Jurkat, Clone E6-1 (cell line): ENCODE measurements at regions not wholly inside any gene's neighbourhood (a gene's known extent, or its start where the extent isn't known, plus 50 kb on each side); places are given as distances from the start of the nearest gene placed in this dataset.
"Not testable (repeated sequence)": the region's sequence is repeated elsewhere in the genome, so short reads cannot be mapped to it uniquely, and the experiment has no call there.

Experiments used
- DNase-seq: peaks from one replicate; pipeline ENCODE4 v3.0.0-alpha.2; 2011; ENCODE audit warnings: low read depth, low spot score
- H3K4me3 ChIP-seq: 2 replicates; pipeline ENCODE4 v1.5.1; 2011; ENCODE audit warnings: mild to moderate bottlenecking, low read length, control low read depth, moderate library complexity

DNA sequence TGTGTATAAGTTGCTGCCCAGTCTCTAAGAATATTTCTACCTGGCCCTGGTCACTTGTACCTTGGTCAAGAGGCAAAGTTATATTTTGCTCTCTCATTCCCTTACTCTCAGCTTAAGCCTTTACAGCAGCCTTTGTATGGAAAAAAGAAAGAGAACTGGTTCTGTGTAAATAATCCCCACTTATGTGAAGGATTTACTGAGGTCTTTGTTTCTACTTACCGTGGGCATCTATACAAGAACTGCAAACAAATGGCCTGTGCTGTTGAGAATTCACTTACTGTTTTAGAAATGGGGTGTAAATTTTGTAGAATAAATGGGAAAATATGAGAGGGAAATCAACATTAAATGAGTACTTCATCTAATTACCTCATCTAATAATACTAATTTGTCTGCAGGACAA lies 267.4 kb downstream of the PCDH20 start:
- DNase-seq, result no peak
- no peak overlapping the region for H3K4me3 ChIP-seq

DNA sequence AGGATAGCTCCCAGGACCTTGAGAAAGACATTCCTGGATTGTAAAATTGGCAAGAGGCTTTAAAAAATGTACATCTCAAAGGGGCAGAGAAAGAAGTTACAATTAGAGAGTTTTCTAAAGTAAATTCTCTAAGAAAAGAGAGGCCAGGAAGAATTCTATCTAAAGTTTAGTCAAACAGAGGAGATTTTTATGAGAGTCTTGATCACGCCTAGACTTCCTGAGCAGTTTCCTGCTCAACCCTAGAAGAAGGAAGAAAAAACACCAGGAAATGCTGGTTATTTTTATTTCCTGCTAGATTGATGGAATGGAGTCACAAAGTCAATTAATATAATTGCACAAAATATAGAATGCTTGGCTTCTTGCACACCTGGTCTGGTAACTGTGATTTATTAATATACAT lies 269.1 kb downstream of the PCDH20 start:
- no peak overlapping the region for H3K4me3 ChIP-seq
- DNase-seq, result no peak

DNA sequence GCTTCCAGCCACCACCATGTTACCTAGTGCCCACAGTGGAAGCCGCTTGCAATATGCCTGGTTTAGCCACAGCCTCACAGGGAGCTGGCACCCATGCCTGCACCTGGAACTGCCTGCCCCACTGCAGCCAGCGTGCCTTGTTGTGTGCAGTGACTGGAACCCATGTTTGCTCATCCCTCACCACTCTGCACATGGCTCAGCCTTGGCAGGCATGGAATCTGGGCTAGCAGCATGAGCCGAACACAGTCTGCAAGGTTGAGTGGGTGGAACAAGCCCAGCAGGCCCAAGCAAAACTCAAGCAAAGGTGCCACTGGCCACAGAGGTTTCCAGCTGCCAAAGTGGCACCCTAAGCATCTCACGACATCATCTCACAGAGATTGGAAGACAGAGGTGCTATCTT lies 269.5 kb downstream of the PCDH20 start:
- no peak for DNase-seq
- no peak overlapping the region for H3K4me3 ChIP-seq

DNA sequence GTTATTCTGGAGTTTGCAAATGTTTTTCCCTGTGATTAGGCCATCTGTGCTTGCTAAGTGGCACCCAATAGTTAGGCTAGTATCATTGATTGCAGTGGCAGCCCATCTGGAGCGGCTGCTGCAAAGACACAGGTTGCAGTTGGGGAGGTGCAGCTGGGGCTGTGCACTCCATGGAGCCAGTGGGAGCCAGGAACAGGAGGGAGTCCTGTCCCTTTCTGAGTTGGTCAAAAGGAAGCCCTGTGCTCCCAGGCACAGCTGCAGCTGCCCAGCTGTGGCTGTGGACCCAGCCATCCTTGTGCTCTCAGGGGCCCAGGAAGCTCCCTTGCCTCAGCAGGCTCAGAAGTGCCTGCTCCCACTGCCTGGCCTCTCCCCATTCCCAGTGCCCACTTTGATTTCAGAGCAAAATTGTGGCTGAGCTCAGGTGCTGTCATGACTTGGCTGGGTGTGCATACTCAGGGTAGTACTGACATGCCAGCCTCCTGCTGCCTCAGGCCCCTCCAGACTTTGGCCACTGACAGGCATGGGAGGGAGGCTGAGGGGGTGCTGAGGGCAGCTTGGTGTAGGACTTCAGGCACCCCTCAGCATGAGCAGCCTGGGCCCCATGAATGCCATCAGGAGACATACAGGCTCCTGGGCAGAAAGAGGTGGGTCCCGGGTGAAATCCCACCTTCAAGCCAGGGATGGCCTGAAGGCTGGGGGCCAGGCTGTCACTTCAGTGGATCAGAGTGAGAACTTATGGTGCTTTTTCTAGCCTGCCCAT lies 270.6 kb downstream of the PCDH20 start:
- H3K4me3 ChIP-seq, result no peak overlapping the region
- DNase-seq, result no peak

DNA sequence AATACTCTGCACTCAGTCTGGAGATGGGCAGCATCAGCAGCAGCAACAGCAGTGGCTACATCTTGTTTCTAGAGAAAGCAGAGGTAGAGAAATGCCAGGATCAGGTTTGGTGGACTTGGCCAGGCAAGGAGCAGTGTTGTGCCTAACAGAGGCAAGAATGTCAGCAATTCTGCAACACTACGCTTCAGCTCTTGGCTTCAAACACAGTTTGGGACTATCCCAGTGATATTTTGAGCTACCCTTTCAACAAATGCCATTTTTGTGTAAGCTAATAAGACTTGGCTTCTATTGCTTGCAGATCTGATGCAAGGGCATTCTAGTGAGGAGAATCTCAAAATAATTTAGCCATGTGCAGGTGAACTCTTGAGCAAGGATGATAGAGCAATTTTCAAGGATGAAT lies 271.3 kb downstream of the PCDH20 start:
- H3K4me3 ChIP-seq, result no peak overlapping the region
- DNase-seq, result no peak

DNA sequence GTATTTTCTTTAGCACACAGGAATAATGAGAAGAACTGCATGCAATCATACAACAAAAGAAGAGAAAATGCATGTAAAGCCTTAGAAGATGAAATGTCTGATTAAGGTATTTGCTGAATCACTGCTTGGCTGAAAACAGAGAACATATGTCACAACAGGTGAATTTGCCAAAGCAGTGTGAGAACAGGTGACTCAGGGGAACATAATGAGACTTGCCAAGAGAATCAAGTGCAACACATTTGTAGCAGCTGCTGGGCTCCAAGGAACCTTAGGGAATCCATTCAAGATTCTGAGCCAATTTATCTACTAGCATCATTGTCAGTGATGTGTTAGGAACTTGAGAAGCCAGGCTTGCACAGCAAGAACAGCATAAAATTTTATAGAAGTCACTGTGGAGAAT lies 273.1 kb downstream of the PCDH20 start:
- no peak for DNase-seq
- no peak overlapping the region for H3K4me3 ChIP-seq

DNA sequence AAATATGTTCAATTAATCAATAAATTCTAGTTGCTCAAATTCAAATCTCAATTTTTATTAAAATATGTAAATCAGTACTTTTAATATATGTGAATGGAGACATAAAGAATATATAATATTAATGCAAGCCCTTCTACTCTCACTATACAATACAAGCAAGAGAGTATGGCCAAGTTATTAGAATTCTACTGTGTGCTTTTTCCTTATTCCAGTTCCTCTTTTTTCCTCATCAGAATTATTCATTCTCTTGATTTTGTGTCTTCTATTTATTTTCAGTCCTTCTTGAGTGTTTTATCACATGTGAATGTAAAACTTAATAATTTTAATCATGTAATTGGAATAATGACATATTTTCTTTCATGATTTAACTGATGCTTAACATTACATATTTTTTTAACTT lies 276.8 kb downstream of the PCDH20 start:
- DNase-seq, result no peak
- no peak overlapping the region for H3K4me3 ChIP-seq

DNA sequence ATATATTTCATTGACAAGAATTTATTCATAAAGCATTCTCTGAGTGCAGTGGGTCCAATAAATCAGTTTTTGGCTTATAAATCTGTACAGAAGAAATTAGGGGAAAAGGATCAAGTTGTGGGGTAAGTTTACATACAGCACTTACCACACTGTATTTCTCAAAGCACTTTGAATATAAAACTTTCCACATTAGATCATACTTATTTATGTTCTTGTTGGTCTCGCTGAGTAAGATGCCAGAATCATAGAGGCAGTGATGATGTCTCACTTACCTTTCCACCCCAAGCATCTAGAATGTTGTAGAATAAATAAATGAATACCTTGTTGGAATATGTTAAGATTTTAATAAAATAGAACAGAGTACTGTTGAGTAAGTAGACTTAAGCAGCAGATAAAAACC lies 279.1 kb downstream of the PCDH20 start:
- DNase-seq, result no peak
- H3K4me3 ChIP-seq, result no peak overlapping the region

DNA sequence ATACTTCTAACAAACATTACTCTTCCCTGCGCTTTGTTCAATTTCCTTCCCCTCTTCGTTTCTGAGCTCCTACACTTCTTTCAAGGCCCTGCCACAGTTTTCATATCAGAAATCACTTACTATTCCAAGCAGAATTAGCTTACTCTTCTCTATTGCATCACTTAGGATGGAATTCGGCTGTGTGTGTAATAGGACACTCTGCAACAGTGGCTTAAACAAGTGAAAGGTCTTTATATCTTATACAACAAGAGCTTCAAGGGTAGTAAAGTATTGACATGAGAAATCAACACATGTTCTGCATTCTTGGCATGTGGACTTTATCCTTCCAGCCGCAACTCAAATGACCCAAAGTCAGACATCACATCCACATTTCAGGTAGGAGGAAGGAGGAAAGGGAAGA lies 279.6 kb downstream of the PCDH20 start:
- no peak for DNase-seq
- no peak overlapping the region for H3K4me3 ChIP-seq

DNA sequence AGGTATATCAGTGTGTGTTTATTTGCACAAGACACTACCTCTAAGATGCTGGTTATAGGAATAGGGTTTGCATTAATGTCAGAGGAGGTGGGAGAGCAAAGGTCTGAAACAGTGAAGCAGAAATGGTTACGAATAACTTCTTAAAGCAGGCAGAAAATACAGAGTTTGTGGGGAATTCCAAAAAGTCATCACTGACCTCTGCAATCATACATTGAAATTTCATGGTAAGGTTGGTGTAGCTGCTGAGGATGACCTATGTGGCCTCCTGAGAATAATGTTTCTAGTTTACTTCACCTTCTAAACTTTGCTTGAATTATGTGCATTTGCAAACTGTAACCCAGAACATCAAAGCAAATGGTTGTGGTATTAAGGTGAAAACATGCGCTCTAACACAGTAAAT lies 280.1 kb downstream of the PCDH20 start:
- H3K4me3 ChIP-seq, result no peak overlapping the region

DNA sequence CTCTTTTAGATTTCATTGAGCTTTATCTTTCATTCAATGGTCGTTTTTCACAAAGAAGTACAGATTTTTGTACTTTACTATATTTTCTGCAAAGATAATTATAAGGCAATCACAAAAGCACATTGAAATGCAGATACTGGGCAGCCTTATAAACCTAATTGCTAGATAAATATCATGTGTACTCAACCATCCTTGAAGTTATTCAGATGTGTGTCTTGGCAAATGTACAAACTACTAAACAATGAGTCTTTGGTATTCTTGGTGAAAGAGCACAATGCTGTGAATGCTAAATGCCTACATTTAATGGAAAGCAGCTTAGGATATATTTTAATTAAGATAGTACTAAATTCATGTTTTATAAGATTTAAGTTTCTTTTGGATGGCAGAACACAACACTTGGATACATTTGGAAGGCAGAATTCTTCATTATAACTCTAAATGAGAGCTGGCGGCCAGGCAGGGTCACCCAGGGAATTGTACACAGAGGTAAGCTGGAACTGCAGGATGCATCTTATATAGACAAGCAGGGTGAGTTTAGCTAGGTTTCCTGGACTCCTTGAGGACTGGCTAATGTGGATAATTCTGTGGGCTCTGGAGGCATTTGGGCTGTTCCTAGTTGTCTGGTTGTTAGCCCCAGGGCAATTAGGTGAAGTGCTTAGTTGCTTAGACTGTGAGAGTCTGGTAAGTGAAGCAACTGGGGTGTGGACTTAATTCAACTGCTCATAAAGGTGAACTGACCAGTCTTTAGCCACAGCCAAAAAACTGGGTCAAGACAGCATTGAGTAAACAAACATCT lies 286.6 kb downstream of the PCDH20 start:
- no peak for DNase-seq
- no peak overlapping the region for H3K4me3 ChIP-seq

More for the DNA sequence above, 280.1 kb downstream of the PCDH20 start:
- no peak for DNase-seq

DNA sequence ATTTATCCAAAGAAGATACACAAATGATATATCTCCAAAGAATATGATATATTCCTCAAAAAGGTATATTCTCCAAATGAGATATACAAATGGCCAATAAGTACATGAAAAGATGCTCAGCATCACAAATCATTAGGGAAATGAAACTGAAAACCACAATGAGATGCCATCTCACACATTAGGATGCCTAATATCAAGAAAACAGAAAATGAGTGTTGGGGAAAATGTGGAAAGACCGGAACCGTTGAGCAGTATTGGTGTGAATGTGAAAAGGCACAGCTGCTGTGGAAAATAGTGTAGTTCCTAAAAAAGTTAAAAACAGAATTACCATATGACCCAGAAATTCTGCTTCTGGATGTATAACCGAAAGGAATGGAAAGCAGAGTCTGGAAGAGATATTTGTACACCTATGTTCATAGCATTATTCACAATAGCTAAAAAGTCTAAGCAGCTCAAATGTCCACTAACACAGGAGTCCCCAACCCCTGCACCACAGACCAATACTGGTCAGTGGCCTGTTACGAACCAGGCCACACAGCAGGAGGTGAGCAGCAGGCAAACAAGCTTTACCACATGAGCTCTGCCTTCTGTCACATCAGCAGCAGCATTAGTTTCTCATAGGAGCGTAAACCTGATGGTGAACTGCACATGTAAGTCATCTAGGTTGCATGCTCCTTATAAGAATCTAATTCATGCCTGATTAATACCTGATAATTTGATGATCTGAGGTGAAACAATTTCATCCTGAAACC lies 291.9 kb downstream of the PCDH20 start:
- DNase-seq, result no peak
- H3K4me3 ChIP-seq, result no peak overlapping the region

DNA sequence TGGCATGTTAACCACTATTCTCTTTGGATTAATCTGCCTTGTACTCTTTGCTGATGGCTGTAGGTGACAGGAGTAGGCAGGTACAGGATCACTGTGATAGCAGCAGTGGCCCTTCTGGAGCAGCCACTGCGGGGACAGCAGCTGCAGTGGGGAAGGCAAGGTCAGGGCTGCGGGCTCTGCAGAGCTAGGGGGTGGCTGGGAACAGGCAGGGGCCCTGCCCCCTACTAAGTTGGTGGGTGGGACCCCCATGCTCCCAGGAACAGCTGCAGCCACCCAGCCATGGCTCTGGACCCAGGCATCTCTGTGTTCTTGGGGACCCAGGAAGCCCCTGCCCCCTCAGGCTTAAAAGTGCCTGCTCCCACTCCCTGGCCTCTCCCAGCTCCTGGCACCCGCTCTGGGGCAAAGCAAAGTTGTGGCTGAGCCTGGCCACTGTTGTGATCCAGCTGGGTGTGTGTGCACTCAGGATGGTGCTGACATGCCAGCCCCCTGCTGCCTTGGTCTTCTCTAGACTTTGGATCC lies 302.4 kb downstream of the PCDH20 start:
- DNase-seq, result no peak
- H3K4me3 ChIP-seq, result no peak overlapping the region

DNA sequence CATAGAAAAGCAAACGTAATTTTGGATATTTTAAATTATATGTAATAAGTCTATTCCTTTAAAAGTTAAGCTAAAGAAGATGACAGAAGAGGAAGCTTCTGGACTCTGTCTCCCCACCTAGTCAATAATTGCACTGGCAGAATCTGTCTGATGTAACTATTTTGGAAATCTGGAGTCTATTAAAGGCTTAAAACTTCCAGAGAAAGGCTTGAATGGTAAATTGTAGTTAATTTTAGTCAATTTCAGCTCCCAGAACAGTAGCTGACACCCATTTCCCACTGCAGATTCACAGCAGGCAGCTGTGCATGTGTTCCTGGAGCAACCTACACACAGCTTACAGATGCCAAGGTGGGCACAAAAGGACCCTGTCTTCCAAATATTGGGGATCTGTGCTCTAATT lies 304.1 kb downstream of the PCDH20 start:
- DNase-seq, result no peak
- no peak overlapping the region for H3K4me3 ChIP-seq

DNA sequence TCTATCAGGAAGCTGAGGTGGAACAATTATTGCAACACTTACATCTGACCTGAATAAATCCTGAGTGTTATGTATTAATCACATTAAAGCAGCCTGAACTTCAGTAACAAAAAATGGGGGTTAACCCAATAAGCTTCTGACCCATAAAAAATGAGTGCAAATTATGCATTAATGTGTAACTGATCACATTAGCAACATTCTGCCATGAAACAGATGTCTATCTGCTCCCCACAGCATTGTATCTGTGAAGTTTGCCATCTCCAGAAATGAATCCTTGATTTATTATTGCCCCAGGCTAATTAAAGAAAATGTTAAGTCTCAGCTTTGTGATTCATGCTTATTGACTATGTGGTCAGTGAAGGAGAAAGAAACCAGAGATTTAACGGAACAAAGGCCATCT lies 304.9 kb downstream of the PCDH20 start:
- DNase-seq, result no peak
- H3K4me3 ChIP-seq, result no peak overlapping the region

DNA sequence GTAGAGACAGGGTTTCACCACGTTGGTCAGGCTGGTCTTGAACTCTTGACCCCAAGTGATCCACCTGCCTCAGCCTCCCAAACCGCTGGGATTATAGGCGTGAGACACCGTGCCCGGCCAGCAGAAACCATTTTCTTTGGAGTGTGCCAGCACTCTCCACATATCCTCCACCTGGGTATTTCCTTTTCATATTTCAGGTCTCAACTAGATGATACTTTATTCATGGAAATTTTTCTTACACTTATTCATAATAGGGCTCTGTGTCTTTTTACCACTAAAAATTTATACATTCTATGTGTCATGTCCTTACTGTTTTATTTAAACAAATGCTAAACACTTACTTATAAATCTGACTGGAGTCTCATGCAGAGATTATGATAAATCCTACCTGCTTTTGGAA lies 305.9 kb downstream of the PCDH20 start:
- no peak overlapping the region for H3K4me3 ChIP-seq
- DNase-seq, result no peak

DNA sequence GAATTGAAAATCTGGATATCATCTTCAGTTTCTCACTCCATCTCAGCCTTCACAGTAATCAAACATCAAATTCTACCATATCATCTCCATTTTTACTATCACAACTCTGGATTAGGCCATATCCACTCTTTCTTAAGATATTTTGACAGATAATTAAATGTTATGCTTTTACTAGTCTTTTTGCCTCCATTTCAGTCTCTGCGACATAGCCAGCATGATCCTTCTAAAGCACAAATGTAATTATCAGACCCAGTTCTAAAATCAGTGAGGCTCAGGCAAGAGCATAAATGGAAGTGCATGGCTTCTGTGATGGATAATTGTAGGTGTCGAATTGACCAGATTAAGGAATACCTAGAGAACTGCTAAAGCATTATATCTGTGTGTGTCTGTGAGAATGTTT lies 307.7 kb downstream of the PCDH20 start:
- H3K4me3 ChIP-seq, result no peak overlapping the region
- no peak for DNase-seq

DNA sequence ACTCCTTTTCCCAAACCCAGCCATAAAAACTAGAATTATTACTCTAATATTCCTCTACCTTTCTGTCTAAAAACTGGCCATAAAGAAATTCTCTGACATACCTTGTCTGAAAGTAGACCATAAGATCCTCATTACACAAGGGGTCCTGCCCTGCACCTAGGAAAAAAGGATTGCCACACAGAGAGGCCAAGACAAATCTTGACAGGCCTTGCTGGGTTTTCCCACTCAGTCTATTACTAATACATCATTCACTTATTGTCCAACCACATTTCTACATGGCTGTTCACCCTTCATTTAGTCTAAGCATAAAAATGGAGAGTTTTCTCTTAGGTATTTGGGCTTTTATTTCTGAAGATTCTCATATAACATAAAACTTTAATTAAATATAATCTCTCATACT lies 319.8 kb downstream of the PCDH20 start:
- no peak for DNase-seq
- no peak overlapping the region for H3K4me3 ChIP-seq

DNA sequence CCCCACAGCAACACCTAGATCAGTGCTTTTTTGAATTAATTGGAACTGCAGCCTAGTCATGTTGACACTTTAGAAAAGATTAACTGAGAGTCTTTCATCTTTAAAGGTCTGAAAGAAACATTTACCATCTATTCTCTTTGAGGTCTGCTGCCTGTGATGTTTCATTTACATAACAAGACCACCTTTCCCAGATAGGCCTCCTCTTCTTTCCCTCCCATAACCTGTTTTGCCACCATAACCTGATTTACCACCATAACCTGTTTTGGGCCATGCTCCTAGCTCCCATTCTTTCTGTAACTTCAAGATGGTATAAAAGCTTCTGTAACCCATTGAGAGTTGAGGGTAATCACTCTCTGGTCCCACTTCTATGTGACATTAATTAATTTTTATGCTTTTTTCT lies 320.8 kb downstream of the PCDH20 start:
- no peak for DNase-seq
- no peak overlapping the region for H3K4me3 ChIP-seq

DNA sequence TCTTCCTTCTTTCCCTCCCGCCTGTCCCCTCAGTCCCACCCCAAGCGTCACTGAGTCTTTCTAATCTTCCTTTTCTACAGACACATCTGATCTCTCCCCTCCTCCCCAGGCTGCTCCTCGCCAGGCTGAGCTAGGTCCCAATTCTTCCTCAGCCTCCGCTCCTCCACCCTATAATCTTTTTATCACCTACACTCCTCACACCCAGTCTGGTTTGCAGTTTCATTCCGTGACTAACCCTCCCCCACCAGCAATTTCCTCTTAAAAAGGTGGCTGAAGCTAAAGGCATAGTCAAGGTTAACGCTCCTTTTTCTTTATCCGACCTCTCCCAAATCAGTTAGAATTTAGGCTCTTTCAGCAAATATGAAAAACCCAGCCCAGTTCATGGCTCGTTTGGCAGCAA lies 325.8 kb downstream of the PCDH20 start:
- not testable (repeated sequence) for DNase-seq, H3K4me3 ChIP-seq
